HEK293 (cell line): ENCODE measurements at regions not wholly inside any gene's neighbourhood (a gene's known extent, or its start where the extent isn't known, plus 50 kb on each side); places are given as distances from the start of the nearest gene placed in this dataset.

Source experiments
- CTCF ChIP-seq: fragments of 450-650 bp; formaldehyde crosslinking; IDR thresholded peaks from 2 replicates; pipeline ENCODE4 v1.5.1; 2016; ENCODE audit warnings: missing biosample characterization, missing genetic modification characterization
- MZF1 ChIP-seq: fragments of 450-650 bp; formaldehyde crosslinking; IDR thresholded peaks from 2 replicates; pipeline ENCODE4 v1.5.1; 2017; ENCODE audit warnings: missing biosample characterization, missing genetic modification characterization, borderline replicate concordance
- RBAK ChIP-seq: fragments of 450-650 bp; formaldehyde crosslinking; IDR thresholded peaks from 2 replicates; pipeline ENCODE4 v1.5.1; 2016; ENCODE audit warnings: missing biosample characterization, missing genetic modification characterization
- REST ChIP-seq: fragments of 450-650 bp; formaldehyde crosslinking; IDR thresholded peaks from 2 replicates; pipeline ENCODE4 v1.5.1; 2016; ENCODE audit warnings: missing biosample characterization, missing genetic modification characterization
- ZBTB10 ChIP-seq: fragments of 450-650 bp; formaldehyde crosslinking; IDR thresholded peaks from 2 replicates; pipeline ENCODE4 v1.5.1; 2016; ENCODE audit warnings: missing biosample characterization, missing genetic modification characterization
- ZNF473 ChIP-seq: fragments of 450-650 bp; formaldehyde crosslinking; IDR thresholded peaks from 2 replicates; pipeline ENCODE4 v1.5.1; 2017; ENCODE audit warnings: missing biosample characterization, missing genetic modification characterization
- ZNF777 ChIP-seq: fragments of 450-650 bp; formaldehyde crosslinking; IDR thresholded peaks from 2 replicates; pipeline ENCODE4 v1.5.1; 2017; ENCODE audit warnings: missing biosample characterization, missing genetic modification characterization, borderline replicate concordance
- ZSCAN4 ChIP-seq: fragments of 450-650 bp; formaldehyde crosslinking; IDR thresholded peaks from 2 replicates; pipeline ENCODE4 v1.5.1; 2017; ENCODE audit warnings: missing biosample characterization, missing genetic modification characterization

GRCh38 chr5:87103616-87104287 is 163.9 kb upstream of the RASA1 start:
- TF ChIP-seq ZNF777 (tag by site-specific recombination): no peak
- no peak for TF ChIP-seq ZBTB10 (tag by site-specific recombination)
- no peak for TF ChIP-seq CTCF (tag by site-specific recombination)
- TF ChIP-seq MZF1 (tag by site-specific recombination): no peak
- no peak for TF ChIP-seq ZSCAN4
- no peak for TF ChIP-seq REST
- TF ChIP-seq ZNF473 (tag by site-specific recombination): no peak
- no peak for TF ChIP-seq RBAK
